Activated effector memory CD4-positive, alpha-beta T cell treated with anti-CD3 and anti-CD28 coated beads, Interleukin-2, amount 50 U/mL, for 16 hours (primary cell): ENCODE measurements at regions not wholly inside any gene's neighbourhood (a gene's known extent, or its start where the extent isn't known, plus 50 kb on each side); places are given as distances from the start of the nearest gene placed in this dataset.
"Not testable (repeated sequence)": the region's sequence is repeated elsewhere in the genome, so short reads cannot be mapped to it uniquely, and the experiment has no call there.

Experiments used
- DNase-seq: peaks from one replicate; pipeline ENCODE4 v3.0.0-alpha.2; 2020

DNA sequence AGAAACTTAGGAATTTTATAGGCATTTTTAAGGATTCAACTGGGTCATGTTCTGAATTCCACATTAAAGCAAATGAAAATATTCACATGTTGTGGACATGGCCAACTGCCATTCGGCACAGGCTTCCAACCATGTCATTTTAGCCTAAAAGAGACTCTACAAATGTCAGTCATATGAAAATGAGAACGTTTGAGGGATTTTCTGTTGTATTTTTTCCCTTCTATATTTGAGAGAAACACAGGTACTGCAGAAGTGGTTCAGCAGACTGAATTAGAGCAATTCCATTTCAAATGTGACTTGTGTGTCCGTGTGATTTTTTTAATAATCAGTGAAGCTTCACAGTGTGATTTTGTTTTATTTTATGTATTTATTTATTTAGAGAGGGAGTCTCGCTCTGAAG is 124.3 kb downstream of the TP53TG3F start:
- DNase-seq, result not testable (repeated sequence)

DNA sequence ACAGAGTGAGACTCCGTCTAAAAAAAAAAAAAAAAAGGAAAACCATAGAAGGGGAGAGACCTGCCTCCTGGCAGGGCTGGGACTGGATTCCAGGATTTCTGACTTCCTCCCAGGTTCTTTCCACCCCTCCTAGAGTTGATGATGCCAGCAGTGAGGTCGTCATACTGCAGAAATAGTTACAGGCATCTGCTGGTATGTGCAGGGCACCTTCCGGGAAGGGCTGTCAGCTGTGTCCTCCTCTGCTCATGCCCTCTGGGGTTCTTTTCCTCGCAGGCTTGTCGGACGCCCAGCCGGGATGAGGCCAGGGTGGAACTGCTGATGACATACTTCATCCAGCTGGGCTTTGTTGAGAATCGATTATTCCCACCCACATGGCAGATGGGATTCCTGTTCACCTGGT is 129.2 kb downstream of the TP53TG3F start:
- not testable (repeated sequence) for DNase-seq

DNA sequence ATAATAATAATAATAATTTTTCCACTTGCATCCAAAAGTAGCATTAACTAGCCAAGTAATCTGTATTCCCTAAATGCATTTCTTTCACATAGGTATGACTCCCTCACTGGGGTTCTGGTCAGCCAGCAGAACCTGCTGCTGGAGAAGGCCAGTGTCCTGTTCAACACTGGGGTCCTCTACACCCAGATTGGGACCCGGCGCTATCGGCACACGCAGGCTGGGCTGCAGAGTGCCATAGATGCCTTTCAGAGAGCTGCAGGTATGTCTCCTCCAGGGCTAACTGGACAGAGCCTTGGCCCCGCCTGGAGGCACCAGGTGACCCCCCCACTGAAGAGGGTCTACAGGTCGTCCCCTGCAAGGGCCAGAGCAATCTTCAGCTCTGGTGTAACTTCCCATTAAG is 133.9 kb downstream of the TP53TG3F start:
- DNase-seq, result not testable (repeated sequence)

DNA sequence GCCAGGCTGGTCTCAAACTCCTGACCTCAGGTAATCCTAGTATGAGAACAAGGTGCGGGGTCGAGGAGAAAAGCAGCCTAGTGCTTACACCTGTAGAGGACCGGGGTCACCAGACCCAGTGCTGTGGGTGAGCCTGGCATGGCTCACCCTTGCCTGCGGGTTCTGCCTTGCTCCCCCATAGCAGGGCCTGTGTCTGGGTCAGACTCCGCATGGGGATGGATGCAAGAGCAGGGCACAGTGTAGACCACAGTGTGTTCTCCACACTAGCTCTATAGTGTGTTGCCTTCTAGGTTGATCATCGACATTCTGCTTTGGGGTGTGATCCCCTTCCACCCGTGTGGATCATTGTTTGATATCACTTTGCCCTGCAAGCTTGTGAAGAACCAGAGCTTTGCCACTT is 135.7 kb downstream of the TP53TG3F start:
- not testable (repeated sequence) for DNase-seq

DNA sequence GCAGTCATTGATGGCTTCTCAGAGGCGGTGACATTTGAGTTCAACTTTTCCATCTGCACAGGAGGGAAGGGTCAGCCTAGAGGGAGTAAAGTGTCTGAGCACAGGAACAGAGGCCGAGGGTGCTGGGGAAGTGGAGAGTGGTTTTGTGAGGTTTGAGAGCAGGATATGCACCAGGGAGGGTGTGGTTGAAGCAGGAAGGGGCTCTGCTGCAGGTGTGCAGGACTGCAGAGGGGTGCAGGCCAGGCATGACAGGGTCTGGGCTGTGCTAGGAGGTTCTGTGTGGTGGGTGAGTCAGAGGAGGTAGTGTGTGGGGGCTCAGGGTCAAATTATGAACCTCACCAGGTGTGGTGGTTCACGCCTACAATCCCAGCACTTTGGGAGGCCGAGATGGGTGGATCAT is 141.6 kb downstream of the TP53TG3F start:
- not testable (repeated sequence) for DNase-seq

DNA sequence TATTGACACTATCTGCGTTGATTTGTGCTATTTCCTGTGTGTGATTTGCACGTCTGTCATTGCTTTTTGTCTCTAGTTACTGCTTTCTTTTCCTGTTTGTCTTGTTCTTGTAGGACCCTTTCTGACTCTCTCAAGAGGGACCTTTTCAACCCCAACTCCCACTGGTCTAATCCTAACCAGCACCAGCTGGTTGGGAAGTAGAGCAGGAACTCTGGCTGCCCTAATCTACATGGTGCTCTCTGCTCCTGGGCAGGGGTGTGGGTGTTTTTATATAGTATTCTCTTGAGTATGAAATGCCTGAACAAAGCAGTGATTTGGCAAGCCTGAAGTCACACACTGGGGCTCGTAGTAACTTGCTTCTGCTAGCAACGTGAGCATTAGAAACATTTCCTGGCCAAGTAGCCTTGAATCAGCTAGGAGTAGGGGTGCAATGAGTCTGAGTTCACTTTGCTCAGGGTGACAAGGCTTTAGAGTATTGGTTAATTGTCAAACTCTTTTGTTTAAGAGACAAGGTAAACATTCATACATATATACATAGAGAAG is 164.2 kb downstream of the TP53TG3F start:
- DNase-seq, result not testable (repeated sequence)

DNA sequence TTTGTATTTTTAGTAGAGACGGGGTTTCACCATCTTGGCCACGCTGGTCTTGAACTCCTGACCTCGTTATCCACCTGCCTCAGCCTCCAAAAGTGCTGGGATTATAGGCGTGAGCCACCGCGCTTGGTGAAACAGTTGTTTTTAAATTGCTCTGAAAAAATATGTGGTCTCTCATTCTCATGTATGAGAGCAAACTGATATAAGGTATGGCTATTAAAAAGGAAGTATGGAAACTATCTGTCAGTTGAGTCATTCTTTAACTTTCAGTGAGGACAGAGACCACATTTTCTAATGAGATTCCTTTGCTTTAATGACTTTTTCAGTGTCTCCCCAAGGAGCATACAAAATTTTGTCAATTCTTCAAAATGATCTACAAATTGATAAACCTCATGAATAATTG is 169.5 kb downstream of the TP53TG3F start:
- DNase-seq, result not testable (repeated sequence)

DNA sequence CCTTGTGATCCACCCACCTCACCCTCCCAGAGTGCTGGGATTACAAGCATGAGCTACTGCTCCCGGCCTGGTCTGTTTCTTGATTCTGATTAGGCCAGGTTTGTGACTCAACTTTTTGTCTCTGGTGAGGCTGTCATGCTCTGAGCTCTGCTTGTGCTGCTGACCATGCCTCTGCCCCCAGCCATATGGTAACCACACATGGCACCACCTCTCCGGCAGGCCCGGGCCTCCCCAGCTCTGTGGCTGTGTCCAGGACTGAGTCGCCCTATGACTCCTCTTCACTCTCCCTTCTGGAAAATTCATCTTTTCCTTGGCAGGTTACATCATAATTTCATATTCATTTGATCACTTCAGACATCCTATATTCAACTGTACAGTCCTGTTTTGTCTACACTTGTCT is 172.3 kb downstream of the TP53TG3F start:
- not testable (repeated sequence) for DNase-seq

DNA sequence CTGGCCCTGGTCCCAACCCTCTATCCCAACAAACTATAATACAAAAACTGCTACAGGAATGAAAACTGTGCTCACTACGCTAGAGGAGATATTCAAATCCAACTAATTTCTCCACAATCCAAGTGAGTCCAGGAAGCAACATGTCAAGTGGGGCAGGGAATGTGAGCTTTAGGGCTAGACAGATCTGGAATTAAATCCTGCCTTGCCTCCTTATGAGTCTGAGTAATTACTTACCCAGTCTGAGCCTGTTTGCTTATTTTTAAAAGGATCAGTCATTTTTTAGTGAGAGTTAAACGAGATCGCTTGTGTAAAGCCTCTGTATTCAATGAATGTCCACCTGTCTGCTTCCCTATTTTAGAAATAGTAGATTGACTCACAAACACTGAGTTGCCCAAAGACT is 174.6 kb downstream of the TP53TG3F start:
- not testable (repeated sequence) for DNase-seq

DNA sequence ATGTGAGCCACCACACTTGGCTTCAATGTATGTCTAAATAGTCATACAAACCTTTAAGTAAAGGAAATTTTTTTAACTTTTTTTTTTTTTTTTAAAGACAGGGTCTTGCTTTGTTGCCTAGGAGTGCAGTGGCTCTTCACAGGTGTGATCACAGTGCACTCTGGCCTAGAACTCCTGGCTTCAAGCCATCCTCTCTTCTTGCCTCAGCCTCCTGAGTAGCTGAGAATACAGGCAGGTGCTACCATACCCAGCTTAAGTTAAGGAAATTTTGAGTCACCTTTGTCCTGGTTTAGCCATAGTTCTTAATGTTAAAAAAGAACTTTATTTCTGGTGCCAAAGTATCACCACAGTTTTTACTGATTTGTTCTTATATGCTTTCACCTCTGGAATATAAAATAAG is 177.3 kb downstream of the TP53TG3F start:
- not testable (repeated sequence) for DNase-seq

DNA sequence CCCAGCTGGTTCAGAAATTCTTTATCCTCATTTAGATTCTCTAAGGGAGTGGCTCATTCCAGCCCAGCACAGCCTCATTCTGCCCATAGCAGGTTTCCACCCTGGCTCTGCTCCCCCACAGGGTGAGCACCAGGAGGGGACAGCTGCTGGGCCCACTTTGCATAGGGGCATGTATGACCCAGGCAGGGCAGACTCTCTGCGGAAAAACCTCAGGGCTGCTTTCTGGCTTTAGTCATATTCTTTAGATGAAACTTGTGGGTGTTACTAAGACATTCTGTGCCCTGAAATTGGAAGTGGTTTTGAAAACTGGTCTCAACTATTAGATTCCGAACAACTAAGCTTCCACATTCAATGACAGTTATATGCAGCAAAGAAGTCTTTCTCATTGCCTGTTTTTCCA is 183.9 kb downstream of the TP53TG3F start:
- not testable (repeated sequence) for DNase-seq

DNA sequence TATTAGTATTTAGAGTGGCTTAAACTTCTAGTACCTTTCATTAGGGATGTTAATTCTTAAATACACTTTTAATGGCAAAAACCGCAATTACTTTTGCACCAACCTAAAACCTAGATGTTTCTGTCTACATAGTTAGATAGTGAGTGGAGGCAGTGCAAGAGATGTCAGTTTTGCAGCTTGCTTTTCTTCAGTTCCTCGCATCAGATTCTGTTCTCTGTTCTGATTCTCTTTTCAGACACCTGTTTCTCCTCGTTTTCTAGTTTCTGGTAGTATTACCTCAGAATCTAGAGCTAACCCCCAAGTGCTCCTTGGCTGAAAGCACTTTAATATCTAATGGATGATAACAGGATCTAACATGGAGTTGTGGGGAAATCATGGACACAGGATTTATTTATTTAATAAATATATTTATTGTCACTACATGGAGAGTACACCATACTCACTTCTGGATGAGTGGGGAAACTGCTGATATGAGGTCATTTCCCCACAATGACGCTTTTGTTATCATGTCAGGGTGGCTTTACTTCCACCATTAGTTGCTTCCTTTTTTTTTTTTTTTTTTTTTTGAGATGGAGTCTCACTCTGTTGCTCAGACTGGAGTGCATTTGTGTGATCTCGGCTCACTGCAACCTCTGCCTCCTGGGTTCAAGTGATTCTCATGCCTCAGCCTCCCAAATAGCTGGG is 184.4 kb downstream of the TP53TG3F start:
- not testable (repeated sequence) for DNase-seq

DNA sequence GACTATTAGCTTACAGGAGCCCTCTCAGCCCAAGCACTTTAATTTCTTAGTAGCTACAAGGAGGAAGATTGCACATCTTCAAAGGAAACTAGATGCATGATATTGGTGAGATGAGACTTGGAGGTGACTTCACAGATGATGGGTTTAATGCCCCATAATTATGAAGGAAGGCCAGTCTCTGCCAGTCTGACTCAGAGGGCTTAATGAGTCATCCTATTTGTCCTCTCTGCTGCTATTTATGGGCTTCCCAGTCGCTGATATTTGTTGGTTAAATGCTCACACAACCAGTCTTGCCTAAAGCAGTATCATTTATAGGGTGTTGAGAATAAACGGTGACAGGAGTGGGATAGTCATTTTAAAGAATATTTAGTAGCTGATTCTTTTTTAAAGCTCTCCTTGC is 187.0 kb downstream of the TP53TG3F start:
- DNase-seq, result not testable (repeated sequence)

DNA sequence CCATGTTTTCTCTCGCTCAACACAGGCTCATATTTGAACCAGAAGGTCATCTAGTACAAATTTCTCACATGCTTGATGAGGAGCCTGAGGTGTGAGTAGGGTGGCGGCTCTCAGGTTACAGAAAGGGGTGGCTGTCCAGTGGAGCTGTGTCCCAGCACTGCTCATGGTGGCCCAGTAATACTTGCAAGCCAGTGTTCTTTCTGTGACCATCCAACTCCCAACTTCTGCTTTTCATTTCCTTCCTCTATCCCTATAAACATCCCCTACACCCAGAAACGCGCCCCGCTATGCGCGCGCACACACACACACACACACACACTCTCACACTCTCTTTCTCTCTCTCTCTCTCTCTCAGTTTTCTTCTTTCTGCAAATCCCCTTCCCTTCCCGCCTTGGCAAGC is 196.3 kb downstream of the TP53TG3F start:
- not testable (repeated sequence) for DNase-seq

DNA sequence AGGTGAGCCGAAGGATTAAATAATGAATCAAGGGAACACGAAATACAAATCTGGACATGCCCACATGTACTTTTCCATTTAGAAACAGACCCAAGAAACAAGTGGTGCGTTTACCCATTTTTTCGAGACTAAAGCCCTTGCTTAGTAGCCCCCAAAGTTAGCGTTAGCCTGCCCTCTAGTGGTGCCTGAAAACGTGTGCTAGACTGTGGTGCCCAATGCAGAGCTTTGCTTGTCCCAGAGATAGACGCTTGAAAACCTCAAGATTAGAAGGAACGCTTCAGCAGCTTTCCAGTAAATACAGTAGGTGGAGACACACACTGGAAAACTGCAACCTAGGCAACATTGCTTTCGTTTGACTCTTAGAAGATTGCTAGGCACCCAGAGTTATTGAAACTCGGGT is 197.0 kb downstream of the TP53TG3F start:
- DNase-seq, result not testable (repeated sequence)

DNA sequence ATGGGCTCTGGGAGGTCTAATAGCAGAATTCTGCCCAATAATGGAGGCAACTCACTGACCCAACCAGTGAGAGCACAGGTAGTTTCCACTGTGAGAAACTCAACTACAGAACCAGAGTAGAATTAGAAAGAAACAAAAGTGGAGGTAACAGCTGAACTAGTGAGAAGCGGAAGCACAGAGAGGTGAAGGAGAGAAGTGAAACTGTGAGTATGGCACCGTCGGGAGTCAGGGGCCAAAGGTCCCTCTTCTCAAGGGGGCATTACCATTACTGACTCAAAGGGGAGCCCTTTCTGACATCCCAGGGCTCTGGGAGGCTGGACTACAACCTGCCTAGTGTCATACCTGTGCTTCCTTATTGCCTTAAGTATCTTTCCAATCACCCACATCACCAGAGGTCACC is 198.3 kb downstream of the TP53TG3F start:
- DNase-seq, result not testable (repeated sequence)

DNA sequence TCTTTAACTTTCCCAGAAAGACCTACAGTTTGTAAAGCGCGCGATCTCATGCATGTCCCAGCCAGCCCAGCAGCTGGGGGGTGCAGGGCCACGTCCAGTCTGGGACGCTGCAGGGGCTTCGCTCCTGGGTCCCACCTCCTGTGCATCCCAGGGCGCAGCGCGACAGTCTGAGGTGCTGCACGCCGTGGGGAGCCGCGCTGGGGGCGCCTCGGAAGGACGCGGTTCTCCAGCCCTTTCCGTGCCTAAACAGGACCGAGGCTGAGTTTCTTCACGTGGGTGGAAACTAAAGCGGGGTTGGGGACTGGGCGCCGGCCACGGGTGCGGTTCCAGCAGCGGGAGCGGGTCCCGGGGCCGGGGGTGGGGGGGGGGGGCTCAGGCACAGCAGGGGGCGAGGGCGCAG is 221.4 kb downstream of the TP53TG3F start:
- DNase-seq, result not testable (repeated sequence)

DNA sequence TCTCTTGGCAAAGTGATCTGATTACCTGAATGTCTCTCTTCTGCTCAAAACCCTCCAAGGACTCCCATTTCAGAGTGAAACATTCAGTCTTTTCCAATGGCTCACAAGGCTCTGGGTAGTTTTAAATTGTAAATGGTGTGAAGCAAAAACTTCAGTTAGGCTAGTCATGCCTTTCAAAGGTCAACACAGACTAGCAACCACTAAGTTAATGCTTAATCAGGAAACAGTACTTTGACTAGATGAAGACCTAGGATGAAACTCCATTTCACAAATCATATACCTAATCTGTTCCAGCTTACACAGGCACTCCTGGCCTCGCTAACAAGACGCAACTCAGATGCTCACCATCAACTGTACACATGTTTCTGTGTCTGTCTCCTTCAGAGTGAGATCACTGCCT is 240.9 kb downstream of the TP53TG3F start:
- DNase-seq, result not testable (repeated sequence)

DNA sequence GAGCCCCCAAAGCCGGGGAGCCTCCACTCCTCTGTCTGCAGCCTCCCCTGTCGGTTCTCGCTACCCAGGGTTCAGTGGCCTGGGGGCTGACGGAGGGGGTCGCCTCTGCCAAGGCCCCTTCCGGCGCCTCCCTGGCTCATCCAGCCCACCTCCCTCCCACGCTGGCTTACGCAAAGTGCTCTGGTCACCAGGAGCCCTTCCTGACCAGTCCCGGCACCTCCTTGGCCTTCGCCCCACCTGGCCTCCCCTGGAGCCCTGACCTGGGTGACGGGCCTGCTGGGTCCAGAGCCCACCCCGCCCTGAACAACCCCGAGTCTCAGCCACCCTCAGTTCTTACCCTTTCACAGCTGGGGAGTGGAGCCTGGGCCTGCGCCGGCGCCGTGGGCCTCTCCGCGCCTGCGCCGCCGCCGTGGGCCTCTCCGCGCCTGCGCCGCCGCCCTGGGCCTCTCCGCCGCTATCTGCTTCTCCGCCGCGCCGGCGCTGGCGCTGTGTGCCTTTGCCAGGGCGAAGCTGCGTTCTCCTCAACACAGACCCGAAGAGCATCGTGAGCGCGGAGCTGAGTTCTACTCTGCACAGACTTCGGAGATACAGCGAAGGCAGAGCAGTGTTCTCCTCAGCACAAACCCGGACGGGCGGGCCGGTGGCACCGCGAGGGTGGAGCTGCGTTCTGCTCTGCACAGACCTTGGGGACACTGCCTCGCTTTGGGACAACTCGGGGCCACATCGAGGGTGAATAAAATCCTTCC is 247.6 kb downstream of the TP53TG3F start:
- DNase-seq, result peak; percentile 61

DNA sequence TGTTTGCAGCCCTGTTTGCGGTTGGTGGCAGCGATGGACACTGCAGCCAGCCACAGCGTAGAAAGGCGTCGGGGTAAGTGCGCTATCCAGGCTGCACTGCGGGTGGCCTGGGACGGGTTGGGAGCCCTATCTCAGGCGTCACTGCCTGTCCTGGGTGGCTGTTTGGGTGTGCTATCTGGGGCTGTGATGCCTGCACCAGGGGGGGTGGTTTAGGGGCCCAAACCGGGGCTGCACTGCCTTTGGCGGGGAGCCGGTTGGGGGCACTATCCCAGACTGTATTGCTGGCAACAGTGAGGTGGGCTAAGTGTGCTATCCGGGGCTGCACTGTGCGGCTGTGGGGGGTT is 248.2 kb downstream of the TP53TG3F start:
- not testable (repeated sequence) for DNase-seq

DNA sequence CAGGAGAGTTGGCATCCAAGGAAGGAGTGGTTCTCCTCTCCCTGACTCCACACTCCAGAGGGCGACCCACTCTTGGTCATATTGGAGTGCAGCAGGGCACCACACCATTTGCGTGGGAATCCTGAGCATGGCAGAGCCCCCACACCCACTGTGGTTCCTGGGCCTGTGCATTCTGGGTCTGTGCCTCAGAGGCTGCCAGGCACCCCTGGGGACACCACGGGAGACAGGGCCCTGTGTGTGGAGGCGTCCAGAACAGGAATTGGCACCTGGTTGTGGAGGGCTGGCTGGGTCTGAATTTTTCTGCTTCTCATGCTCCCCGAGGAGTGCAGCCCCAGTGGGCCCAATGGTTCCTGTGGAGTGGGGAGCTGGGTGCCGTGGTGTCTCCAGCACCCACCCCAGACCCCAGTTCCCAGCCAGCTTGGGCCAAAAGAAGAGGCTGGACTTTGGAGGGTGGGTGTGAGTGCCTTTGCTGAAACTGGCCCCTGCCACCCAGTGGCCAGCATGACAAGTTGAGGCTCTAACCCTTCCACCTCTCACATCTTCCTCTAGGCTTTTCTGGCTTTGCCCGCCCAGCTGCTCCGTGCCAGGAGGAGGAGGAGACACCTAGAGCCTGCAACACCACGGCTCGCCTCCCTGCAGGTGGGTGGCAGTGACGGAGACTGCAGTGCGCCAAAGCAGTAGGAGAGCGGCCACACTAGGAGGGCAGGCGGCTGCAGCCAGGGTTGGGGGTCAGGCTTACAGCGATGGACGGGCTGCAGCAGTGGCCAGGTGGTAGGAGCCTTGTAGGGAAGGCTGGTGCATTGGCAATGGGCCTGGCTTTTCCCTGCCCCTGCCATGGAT is 250.7 kb downstream of the TP53TG3F start:
- not testable (repeated sequence) for DNase-seq

DNA sequence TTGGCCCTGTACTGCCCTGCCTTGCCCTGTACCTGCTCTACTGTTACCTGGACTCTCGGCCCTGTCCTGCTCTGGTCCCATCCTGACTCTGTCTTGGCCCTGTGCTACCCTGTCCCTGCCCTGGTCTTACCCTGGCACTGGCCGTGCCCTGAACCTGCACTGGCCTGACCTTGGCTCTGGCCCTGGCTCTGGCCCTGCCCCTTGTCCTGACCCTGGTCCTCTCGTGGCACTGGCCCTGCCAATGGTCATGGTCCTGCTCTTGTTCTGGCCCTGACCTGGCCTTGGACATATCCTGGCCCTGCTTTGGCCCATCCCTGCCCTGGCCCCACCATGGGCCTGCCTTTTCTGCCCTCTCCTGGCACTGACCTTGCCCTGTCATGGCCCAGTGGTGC is 251.3 kb downstream of the TP53TG3F start:
- not testable (repeated sequence) for DNase-seq

DNA sequence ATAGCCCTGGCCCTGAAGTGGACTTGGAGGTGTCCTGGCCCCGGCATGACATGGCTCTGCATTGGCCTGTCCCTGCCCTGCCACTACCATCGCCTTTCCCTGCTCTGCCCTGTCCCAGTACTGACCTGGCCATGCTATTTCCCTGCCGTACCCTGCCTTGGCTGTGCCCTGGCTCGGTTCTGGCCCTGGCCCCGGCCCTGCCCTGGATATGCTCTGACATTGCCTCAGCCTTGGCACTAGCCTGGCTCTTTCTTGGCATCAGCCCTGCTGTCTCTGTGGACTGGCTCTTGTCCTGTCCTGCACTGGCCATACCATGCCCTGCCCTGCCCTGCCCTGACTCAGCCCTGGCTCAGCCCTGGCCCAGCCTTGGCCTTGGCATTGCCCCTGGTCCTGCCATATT is 252.2 kb downstream of the TP53TG3F start:
- DNase-seq, result not testable (repeated sequence)
